NB4 (cell line): ENCODE measurements at regions not wholly inside any gene's neighbourhood (a gene's known extent, or its start where the extent isn't known, plus 50 kb on each side); places are given as distances from the start of the nearest gene placed in this dataset.

ENCODE experiments used
- MAX ChIP-seq: IDR thresholded peaks from 2 replicates; pipeline ENCODE4 v1.6.1; 2011; ENCODE audit warnings: low read depth, low read length
- TF ChIP-seq, protein P1 (sequence below): IDR thresholded peaks from one replicate; pipeline ENCODE4 v1.5.1; 2012; ENCODE audit warnings: low read depth, low read length

GRCh38 chrX:139106069-139106468 is 394.6 kb upstream of the FGF13 start:
- TF ChIP-seq, protein P1, sequence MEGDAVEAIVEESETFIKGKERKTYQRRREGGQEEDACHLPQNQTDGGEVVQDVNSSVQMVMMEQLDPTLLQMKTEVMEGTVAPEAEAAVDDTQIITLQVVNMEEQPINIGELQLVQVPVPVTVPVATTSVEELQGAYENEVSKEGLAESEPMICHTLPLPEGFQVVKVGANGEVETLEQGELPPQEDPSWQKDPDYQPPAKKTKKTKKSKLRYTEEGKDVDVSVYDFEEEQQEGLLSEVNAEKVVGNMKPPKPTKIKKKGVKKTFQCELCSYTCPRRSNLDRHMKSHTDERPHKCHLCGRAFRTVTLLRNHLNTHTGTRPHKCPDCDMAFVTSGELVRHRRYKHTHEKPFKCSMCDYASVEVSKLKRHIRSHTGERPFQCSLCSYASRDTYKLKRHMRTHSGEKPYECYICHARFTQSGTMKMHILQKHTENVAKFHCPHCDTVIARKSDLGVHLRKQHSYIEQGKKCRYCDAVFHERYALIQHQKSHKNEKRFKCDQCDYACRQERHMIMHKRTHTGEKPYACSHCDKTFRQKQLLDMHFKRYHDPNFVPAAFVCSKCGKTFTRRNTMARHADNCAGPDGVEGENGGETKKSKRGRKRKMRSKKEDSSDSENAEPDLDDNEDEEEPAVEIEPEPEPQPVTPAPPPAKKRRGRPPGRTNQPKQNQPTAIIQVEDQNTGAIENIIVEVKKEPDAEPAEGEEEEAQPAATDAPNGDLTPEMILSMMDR: no peak
- TF ChIP-seq MAX: no peak
